ENCODE measurements at regions not wholly inside any gene's neighbourhood (a gene's known extent, or its start where the extent isn't known, plus 50 kb on each side); places are given as distances from the start of the nearest gene placed in this dataset.

DNA sequence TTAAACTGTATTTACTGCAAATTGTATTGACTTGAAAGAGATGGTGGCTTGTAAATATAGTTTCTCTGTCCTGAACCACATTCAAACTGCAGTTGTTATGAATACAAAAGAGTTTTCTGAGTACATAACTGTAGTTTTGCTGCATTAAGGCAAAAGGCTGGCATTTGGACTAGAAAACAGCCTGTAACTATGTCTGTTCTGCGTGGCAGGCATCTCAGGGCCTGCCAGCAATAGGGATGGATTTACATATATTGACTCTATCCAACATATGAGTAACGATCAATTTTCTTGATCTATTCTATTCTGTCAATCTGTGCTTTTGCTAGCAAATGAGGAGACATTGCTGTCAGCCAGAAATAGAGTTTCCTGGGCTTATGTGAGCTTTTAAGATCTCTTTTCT is 174.6 kb downstream of the TMEM26 start:
- H3K27me3 Mint-ChIP-seq, result no peaks in the 10 kb centered on the region
- no peaks in the 10 kb centered on the region for H3K9me3 Mint-ChIP-seq
- CTCF ChIA-PET, result no interaction called here
- H3K36me3 Mint-ChIP-seq (ENCODE audit: low read depth), result no peaks in the 10 kb centered on the region
- TF ChIP-seq, protein P1, sequence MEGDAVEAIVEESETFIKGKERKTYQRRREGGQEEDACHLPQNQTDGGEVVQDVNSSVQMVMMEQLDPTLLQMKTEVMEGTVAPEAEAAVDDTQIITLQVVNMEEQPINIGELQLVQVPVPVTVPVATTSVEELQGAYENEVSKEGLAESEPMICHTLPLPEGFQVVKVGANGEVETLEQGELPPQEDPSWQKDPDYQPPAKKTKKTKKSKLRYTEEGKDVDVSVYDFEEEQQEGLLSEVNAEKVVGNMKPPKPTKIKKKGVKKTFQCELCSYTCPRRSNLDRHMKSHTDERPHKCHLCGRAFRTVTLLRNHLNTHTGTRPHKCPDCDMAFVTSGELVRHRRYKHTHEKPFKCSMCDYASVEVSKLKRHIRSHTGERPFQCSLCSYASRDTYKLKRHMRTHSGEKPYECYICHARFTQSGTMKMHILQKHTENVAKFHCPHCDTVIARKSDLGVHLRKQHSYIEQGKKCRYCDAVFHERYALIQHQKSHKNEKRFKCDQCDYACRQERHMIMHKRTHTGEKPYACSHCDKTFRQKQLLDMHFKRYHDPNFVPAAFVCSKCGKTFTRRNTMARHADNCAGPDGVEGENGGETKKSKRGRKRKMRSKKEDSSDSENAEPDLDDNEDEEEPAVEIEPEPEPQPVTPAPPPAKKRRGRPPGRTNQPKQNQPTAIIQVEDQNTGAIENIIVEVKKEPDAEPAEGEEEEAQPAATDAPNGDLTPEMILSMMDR (IDR thresholded peaks at IDR 0.05), result no peak
- Histone ChIP-seq H3K4me3 (ENCODE audit: low read length) (no peak overlapping the region), H3K36me3 (ENCODE audit: insufficient read depth, low read length) (no peaks in the 10 kb centered on the region), H3K27me3 (ENCODE audit: control insufficient read depth in 1 of 2, insufficient read depth in 2 of 2, low read length in 2 of 2) (no peaks in the 10 kb centered on the region), H3K9me3 (ENCODE audit: control insufficient read depth in 1 of 2, insufficient read depth in 1 of 2, low read length in 2 of 2) (no peaks in the 10 kb centered on the region), H3K27ac (ENCODE audit: low read depth in 1 of 2, low read length in 2 of 2) (no peak overlapping the region), H3K4me1 (ENCODE audit: insufficient read depth, low read length) (no peaks in the 10 kb centered on the region)
- POLR2A ChIA-PET, result no interaction called here
- peaks cover 2% of the 10 kb centered on the region for H3K4me1 Mint-ChIP-seq (ENCODE audit: low read depth)
- intact Hi-C loops (cut with DNase I, micrococcal nuclease), result no loop called here
- no peak overlapping the region for H3K27ac Mint-ChIP-seq
- H3K4me3 Mint-ChIP-seq, result no peak overlapping the region
- ATAC-seq (ENCODE audit: poor library complexity) (no peak), DNase-seq (no peak)

DNA sequence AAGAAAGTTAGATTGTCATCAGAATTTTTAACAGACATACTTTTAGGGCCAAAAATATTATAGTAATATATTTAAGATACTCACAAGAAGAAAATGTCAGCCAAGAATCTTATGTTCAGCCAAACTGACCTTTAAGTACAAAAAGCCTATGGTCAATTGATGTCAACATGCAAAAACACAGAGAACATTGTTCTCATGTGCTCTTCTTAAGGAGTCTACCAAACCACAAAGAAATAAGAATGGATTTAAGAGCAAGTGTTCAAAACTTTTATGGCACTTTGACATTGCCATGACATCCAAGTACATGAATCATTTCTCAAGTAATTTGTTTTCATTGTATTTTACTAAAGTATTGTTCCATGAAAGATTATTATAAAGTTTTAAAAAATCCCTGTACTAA is 180.4 kb downstream of the TMEM26 start:
- intact Hi-C loops (cut with DNase I, micrococcal nuclease), result no loop called here
- no peaks in the 10 kb centered on the region for H3K4me1 ChIP-seq (ENCODE audit: insufficient read depth, low read length)
- no peaks in the 10 kb centered on the region for H3K4me1 Mint-ChIP-seq (ENCODE audit: low read depth)

DNA sequence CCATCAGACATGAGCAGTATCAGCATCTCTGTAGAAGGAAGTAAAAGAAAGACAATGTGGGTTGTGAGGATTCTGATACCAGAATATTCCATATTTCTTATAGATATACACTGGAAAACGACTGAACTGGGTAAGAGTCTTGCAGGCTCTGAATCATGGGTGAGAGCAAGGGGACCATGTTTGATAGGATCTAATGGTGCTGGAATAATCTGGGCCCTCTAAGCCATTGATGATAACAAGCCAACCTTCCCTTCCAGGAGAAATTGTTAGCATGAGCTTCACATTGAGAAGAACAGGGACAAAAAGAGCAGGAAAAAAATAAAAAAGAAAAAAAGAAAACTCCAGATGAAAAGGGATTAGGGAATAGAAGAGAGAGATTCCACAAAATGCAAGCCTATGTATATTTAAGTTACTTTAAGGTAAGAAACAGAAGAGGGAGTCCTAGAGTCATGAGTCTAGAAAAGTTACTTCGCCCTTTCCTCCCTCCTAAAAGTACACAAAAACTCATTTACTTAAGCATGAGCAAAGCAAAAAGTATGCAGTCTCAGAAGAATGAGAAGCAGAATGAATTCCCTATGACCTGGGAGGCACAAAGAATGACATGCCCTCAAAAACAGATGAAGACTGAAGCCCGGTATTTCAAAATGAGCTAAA is 181.9 kb downstream of the TMEM26 start:
- ATAC-seq (ENCODE audit: poor library complexity) (no peak), DNase-seq (no peak)
- H3K4me3 Mint-ChIP-seq, result no peak overlapping the region
- ChIA-PET POLR2A (no interaction called here), CTCF (no interaction called here)
- Histone ChIP-seq H3K36me3 (ENCODE audit: insufficient read depth, low read length) (no peaks in the 10 kb centered on the region), H3K27me3 (ENCODE audit: control insufficient read depth in 1 of 2, insufficient read depth in 2 of 2, low read length in 2 of 2) (no peaks in the 10 kb centered on the region), H3K4me1 (ENCODE audit: insufficient read depth, low read length) (no peaks in the 10 kb centered on the region), H3K9me3 (ENCODE audit: control insufficient read depth in 1 of 2, insufficient read depth in 1 of 2, low read length in 2 of 2) (no peaks in the 10 kb centered on the region), H3K27ac (ENCODE audit: low read depth in 1 of 2, low read length in 2 of 2) (no peak overlapping the region), H3K4me3 (ENCODE audit: low read length) (no peak overlapping the region)
- no peaks in the 10 kb centered on the region for H3K36me3 Mint-ChIP-seq (ENCODE audit: low read depth)
- H3K27me3 Mint-ChIP-seq, result peaks cover 4% of the 10 kb centered on the region
- intact Hi-C loops (cut with DNase I, micrococcal nuclease), result no loop called here
- TF ChIP-seq, protein P1 (IDR thresholded peaks at IDR 0.05), result no peak
- no peaks in the 10 kb centered on the region for H3K9me3 Mint-ChIP-seq
- no peaks in the 10 kb centered on the region for H3K4me1 Mint-ChIP-seq (ENCODE audit: low read depth)
- H3K27ac Mint-ChIP-seq, result no peak overlapping the region

More for the DNA sequence above, 180.4 kb downstream of the TMEM26 start:
- Mint-ChIP-seq H3K36me3 (ENCODE audit: low read depth) (no peaks in the 10 kb centered on the region), H3K4me3 (no peak overlapping the region), H3K27ac (no peak overlapping the region), H3K27me3 (peaks cover 4% of the 10 kb centered on the region), H3K9me3 (no peaks in the 10 kb centered on the region)
- DNase-seq, result no peak
- H3K36me3 ChIP-seq (ENCODE audit: insufficient read depth, low read length), result no peaks in the 10 kb centered on the region
- H3K27ac ChIP-seq (ENCODE audit: low read depth in 1 of 2, low read length in 2 of 2), result no peak overlapping the region
- H3K4me3 ChIP-seq (ENCODE audit: low read length), result no peak overlapping the region
- no peaks in the 10 kb centered on the region for H3K9me3 ChIP-seq (ENCODE audit: control insufficient read depth in 1 of 2, insufficient read depth in 1 of 2, low read length in 2 of 2)
- ATAC-seq (ENCODE audit: poor library complexity), result no peak
- TF ChIP-seq, protein P1 (IDR thresholded peaks at IDR 0.05), result no peak
- ChIA-PET POLR2A (no interaction called here), CTCF (interaction anchor here (1.6 kb wide), 1 partner anchor 11 kb away, joined by 3 read pairs; no protein-coding TSS in a partner anchor)
- no peaks in the 10 kb centered on the region for H3K27me3 ChIP-seq (ENCODE audit: control insufficient read depth in 1 of 2, insufficient read depth in 2 of 2, low read length in 2 of 2)

All from CD4-positive, alpha-beta T cell (primary cell).